ENCODE measurements at regions not wholly inside any gene's neighbourhood (a gene's known extent, or its start where the extent isn't known, plus 50 kb on each side); places are given as distances from the start of the nearest gene placed in this dataset.
"Not testable (repeated sequence)": the region's sequence is repeated elsewhere in the genome, so short reads cannot be mapped to it uniquely, and the experiment has no call there.

DNA sequence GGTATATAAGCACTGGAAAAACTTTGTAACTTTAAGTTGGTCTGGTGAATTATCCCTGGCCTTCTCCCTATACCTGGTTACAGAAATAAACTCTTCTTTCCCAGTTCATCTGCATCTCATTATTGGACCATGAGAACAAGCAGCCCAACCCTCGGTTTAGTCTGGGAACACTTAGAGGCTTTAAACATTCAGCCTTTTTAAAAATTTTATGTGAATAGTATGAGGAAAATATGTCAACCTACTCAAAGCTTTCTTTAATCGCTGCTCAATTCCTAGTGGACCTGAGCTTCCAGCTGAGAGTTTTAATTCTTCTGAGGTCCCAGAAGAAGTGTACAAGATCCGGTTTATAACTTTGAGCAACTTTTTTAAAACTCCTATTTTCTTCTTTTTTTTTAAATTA, 358.6 kb upstream of the NOCT start:
- no peak for DNase-seq

GRCh38 chr4:138655985-138656384, 359.6 kb upstream of the NOCT start:
- DNase-seq: no peak

- no peak for DNase-seq
Observed at GRCh38 chr4:138655286-138655685, 360.3 kb upstream of the NOCT start.

DNA sequence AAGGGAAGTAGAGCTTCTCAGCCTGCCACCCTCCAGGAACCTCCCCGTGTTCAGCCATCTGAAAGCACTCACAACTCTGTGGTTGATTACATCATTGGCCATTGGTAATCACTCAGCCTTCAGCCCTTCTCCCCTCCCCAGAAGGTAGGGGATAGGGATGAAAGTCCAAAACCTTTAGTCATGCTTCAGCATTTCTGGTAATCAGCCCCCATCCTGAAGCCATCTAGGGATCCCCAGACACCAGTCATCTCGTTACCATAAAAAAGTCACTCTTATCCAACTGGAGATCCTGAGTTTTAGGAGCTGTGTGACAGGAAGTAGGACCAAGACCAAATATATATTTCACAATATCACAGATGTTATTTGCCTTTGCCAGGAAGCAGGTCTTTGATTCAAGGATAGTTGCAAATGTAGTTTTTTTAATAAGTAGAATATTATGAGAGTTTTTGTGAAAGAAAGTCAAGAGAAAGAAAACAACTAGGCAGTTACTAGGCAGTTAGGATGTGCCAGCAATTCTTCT, 364.6 kb upstream of the NOCT start:
- DNase-seq: no peak

GRCh38 chr4:138650495-138650894, 365.1 kb upstream of the NOCT start:
- DNase-seq: no peak

- DNase-seq: no peak
Observed at GRCh38 chr4:138647433-138647832, 368.1 kb upstream of the NOCT start.

DNA sequence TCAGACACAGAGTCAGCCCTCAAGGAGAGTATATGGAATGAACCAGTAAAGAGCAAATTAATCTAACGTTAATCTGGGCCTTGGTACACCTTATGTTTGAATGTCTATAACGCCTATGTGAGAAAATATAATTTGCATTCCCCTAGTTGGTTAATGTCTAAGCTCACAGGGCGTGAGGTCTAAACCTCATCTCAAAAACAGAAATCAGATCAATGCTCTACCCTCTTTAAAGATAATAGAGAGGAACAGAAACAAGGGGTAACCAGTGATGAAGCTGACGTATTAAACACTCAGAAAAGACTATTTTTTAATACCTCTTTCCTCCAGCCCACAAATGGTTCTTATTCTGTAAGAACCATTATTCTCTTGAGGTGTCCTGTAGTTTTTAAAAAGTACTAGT, 369.2 kb upstream of the NOCT start:
- no peak for DNase-seq

DNA sequence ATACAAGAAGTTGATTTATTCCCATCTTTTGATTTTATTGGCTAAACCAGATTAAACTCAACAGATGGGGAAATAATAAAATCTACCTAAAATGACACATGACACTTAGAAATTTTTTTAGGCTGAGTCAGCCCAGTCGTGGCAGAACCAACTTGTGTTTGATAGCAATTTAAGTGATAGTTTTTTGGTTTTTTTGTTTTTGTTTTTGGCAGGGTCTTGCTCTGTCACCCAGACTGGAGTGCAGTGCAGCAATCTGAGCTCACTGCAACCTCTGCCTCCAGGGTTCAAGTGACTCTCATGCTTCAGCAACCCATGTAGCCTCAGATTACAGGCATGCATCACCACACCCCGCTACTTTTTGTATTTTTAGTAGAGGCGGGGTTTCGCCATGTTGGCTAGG, 370.3 kb upstream of the NOCT start:
- no peak for DNase-seq

GRCh38 chr4:138644322-138644721, 371.3 kb upstream of the NOCT start:
- no peak for DNase-seq

DNA sequence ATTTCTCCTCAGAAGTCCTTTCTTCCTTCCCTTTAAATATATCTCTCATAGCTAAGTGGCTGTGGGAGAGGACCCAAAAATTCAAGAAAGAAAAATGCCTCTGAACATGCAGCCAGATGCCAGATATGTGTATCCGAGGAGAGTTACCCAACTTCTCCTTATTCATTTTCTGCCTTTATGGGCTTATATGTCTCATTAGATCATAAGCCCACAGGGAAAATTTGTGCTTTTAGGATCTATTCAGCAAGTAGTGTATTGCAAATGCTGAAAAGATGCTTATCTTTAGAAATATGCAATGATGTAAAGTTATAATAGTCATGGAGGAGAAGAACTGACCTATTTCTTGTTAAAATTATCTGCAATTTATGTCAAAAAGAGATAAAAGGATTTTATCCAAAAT, 371.8 kb upstream of the NOCT start:
- DNase-seq: no peak

DNA sequence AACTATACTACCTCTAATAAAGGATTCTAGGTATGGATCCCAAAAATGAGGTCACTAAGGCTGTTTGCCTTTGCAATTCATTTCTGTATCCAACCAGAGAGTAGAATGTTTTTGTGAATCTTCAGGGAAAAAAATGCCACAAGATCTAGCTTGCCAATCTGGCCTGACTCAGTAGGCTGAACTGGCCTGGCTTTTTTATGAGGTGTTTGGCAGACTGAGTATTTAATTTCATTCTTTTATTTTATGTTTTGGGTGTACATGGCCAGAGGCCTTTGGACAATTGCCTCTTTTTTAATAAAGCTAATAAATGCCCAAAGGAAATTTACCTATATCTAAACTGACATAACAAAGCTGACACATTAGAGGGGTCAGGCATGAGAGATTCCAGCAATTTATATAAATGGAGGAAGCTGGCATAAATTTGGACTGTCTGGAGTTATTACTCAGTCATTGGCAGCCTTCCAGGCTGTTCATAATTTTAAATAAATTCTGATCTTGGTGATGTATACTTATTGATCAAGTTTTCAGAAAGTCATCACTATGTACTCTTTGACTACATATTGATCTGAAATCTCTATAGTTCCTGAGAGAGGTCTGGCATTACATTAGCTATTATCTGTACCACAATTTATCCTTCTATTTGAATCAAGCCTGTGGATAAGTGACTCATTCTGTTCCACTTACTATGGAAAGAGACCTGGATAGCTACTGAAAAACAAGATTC, 376.4 kb upstream of the NOCT start:
- DNase-seq: no peak

DNA sequence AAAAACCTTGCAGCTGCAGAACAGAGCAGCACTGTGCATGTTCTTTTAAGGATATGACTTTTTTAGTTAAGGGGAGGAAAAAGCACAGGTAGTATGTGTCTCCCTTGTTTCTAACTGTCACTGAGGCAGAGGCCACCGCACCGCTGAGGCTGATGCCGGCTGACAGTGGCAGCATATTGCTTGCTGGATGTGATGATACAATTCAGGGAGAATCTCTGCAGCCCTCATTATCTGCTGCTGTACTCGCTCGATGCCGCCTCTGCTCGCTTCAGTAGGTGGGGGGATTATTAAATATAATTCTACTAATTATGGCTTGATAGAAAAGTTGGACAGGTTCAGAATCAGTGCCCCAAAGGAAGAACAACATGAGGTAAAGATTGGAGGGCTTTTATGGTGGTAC, 378.8 kb upstream of the NOCT start:
- DNase-seq: no peak

DNA sequence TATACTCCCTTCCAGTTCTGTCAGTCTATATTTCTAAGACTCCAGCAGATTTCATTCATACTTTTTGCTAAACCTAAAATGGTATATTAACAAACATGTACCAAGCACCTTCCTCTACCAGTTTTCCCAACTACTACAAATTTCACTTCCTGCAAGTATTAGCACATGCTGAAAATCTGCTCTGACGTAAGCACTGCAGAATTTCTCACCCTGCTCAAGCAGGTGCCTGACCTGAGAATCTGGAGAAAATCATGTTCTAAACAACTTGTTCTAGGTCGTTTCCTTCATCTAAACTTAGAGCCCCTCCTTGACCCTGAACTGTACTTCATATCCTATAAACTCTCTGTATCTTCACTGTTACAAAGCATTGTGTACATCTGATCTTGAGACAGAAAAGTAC, 380.7 kb upstream of the NOCT start:
- no peak for DNase-seq

GRCh38 chr4:138633580-138633904, 382.0 kb upstream of the NOCT start:
- no peak for DNase-seq

GRCh38 chr4:138632856-138633579, 382.6 kb upstream of the NOCT start:
- no peak for DNase-seq

DNA sequence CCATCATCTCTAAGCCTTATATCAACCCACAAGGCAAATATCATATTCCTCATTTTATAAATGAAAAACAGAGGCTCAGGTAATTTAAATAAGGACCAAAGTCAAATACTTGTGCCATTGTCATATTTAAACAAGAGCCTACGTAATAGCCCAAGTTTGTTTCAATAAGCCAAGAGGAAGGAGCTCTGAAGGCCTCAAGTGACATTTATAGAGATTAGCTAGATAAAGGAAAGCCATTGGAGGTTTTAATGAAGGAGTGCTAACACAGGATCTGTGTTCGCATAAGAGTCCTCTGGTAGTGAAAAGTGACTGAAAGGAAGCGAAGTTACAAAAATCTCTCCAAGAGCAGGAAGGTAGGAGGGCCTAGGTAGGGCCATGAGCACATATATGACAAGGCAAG, 384.9 kb upstream of the NOCT start:
- DNase-seq: no peak

GRCh38 chr4:138629669-138630068, 385.9 kb upstream of the NOCT start:
- DNase-seq: no peak

- no peak for DNase-seq
Observed at GRCh38 chr4:138627096-138627495, 384.9 kb upstream of the SLC7A11 start.

DNA sequence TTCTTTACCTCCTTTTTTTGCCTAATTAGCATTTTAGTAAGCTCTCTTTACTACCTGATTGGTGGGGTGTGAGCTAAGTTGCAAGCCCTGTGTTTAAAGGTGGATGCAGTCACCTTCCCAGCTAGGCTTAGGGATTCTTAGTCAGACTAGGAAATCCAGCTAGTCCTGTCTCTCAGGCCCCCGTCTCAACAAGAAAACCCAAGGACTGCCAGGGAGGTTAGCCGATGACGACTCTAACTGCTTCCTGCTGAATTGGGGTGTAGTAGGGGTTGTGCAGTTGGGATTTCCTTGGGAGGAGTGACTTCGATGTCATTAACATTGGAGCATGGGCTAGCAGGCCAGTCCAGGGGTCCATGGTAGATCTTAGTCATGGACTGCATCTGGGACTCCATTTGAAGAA, 380.2 kb upstream of the SLC7A11 start:
- DNase-seq: not testable (repeated sequence)

GRCh38 chr4:138616775-138617174, 374.6 kb upstream of the SLC7A11 start:
- no peak for DNase-seq

DNA sequence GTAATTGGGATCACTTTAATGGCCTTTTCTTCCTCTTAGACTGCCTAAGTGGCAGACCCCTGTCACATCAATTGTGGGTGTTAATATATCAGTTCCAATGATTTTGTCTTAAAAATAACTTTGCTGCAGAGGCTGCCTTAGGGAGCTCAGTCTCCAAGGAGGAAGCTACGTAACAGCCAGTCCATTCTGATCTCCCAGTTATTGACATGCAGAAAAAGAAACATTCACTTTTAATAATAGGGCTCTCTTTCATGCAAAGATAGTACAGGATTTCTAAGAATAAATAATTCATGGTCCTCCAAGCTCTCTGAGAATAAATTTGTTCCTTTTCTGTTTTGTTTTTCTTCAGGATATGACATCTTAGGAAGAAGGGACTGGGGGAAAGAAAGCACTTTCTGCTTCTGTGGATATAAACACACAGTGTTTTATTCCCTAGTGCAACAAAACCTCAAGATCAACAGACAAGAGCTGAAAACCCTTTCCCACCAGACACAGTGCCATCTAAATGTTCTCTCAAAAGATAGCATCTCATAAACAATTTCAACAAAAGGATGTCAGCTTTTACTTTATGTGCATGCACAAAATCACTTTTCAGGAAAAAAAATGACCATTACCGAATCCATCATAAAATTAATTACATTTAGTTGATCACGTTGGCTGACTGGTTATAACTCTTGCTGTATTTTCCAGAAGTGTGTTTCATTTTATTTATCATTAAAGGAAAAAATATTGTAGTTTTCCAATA, 372.4 kb upstream of the SLC7A11 start:
- no peak for DNase-seq

- DNase-seq: no peak
Observed at GRCh38 chr4:138612428-138612827, 370.3 kb upstream of the SLC7A11 start.

DNA sequence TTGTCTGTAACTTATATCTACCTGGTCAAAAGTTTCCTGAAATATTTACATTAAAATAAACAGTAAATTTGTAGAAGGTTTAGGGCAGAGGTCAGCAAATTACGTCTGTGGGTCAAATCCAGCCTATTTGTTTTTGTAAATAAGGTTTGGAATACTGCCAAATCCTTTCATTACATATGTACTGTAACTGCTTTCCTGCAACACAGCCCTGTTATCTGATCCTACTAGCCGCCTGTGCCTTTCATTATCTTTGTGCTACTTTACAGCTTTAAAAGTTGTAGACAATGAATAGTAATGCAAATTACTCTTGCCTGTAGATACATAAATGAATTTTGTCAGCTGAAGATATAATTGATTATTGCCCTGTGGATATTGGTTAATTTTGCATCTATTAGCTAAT, 369.6 kb upstream of the SLC7A11 start:
- no peak for DNase-seq

- DNase-seq: no peak
Observed at GRCh38 chr4:138611017-138611416, 368.9 kb upstream of the SLC7A11 start.
